Vagina (tissue), 2 donors: ENCODE measurements at regions not wholly inside any gene's neighbourhood (a gene's known extent, or its start where the extent isn't known, plus 50 kb on each side); places are given as distances from the start of the nearest gene placed in this dataset.

Experiments used
- POLR2A ChIP-seq, 2 donors: fragments of 450-650 bp; IDR thresholded peaks; one replicate each; pipeline ENCODE4 v1.6.1; 2017; ENCODE audit warnings: antibody characterized with exemption in 2 of 2, mild to moderate bottlenecking in 2 of 2, moderate library complexity in 2 of 2
- POLR2AphosphoS5 ChIP-seq, 2 donors: sonication (generic); formaldehyde crosslinking; IDR thresholded peaks; one replicate each; pipeline ENCODE4 v1.9.0; 2017; ENCODE audit warnings: antibody characterized with exemption in 2 of 2, mild to moderate bottlenecking in 2 of 2, low read depth in 1 of 2; ENCODE audit not compliant: insufficient read depth in 1 of 2

- TF ChIP-seq POLR2A (IDR thresholded peaks at IDR 0.05) (no peak), POLR2AphosphoS5 (IDR thresholded peaks at IDR 0.05; ENCODE audit: insufficient read depth in 1 of 2, low read depth in 1 of 2) (no peak)
Measured at GRCh38 chr13:111922086-111922485, 144.9 kb upstream of the SOX1 start.
